A549 (cell line): ENCODE measurements at regions not wholly inside any gene's neighbourhood (a gene's known extent, or its start where the extent isn't known, plus 50 kb on each side); places are given as distances from the start of the nearest gene placed in this dataset.

Experiments used
- EP300 ChIP-seq, 2 experiments: fragments of >200 bp; sonication (Bioruptor Twin); formaldehyde crosslinking; IDR thresholded peaks; 2 replicates in 1 of 2; 3 replicates in 1 of 2; pipeline ENCODE4 v1.6.1; 2016 to 2017
- ZNF302 ChIP-seq: fragments of 250-450 bp; sonication (Bioruptor Pico); IDR thresholded peaks from 2 replicates; pipeline ENCODE4 v1.9.0; 2021; ENCODE audit warnings: inconsistent platforms, mild to moderate bottlenecking, moderate library complexity
- TF ChIP-seq, protein P1 (sequence below): fragments of 200-600 bp; sonication (generic); IDR thresholded peaks from 2 replicates; pipeline ENCODE4 v1.6.1; 2016; ENCODE audit warnings: antibody characterized with exemption, mild to moderate bottlenecking, moderate library complexity
- TF ChIP-seq, protein P2 (sequence below): fragments of >200 bp; sonication (Bioruptor Twin); formaldehyde crosslinking; IDR thresholded peaks from 3 replicates; pipeline ENCODE4 v1.5.1; 2016
- TF ChIP-seq, protein P3 (sequence below): fragments of 150-350 bp; IDR thresholded peaks from 2 replicates; pipeline ENCODE4 v1.6.1; 2014; ENCODE audit warnings: low read depth, mild to moderate bottlenecking, low read length

DNA sequence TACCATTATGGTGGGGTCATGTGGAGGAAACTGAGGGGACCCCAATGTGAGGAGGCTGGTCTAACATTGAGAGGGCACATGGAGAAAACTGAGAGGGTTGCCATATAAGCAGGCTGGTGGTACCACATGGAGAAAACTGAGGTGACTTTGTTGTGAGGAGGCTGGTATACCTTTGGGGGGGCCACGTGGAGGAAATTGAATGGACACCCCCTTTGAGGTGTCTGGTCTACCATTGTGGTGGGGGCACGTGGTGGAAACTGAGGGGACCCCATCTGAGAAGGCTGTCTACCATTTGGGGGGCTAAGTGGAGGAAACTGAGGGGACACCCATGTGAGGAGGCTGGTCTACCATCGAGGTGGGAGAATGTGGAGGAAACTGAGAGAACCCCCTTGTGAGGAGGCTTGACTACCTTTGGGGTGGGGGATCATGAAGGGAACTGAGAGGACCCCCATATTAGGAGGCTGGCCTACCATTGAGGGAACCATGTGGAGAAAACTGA, 163.8 kb downstream of the FBLN2 start:
- TF ChIP-seq, protein P1, sequence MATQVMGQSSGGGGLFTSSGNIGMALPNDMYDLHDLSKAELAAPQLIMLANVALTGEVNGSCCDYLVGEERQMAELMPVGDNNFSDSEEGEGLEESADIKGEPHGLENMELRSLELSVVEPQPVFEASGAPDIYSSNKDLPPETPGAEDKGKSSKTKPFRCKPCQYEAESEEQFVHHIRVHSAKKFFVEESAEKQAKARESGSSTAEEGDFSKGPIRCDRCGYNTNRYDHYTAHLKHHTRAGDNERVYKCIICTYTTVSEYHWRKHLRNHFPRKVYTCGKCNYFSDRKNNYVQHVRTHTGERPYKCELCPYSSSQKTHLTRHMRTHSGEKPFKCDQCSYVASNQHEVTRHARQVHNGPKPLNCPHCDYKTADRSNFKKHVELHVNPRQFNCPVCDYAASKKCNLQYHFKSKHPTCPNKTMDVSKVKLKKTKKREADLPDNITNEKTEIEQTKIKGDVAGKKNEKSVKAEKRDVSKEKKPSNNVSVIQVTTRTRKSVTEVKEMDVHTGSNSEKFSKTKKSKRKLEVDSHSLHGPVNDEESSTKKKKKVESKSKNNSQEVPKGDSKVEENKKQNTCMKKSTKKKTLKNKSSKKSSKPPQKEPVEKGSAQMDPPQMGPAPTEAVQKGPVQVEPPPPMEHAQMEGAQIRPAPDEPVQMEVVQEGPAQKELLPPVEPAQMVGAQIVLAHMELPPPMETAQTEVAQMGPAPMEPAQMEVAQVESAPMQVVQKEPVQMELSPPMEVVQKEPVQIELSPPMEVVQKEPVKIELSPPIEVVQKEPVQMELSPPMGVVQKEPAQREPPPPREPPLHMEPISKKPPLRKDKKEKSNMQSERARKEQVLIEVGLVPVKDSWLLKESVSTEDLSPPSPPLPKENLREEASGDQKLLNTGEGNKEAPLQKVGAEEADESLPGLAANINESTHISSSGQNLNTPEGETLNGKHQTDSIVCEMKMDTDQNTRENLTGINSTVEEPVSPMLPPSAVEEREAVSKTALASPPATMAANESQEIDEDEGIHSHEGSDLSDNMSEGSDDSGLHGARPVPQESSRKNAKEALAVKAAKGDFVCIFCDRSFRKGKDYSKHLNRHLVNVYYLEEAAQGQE = no peak
- TF ChIP-seq, protein P2, sequence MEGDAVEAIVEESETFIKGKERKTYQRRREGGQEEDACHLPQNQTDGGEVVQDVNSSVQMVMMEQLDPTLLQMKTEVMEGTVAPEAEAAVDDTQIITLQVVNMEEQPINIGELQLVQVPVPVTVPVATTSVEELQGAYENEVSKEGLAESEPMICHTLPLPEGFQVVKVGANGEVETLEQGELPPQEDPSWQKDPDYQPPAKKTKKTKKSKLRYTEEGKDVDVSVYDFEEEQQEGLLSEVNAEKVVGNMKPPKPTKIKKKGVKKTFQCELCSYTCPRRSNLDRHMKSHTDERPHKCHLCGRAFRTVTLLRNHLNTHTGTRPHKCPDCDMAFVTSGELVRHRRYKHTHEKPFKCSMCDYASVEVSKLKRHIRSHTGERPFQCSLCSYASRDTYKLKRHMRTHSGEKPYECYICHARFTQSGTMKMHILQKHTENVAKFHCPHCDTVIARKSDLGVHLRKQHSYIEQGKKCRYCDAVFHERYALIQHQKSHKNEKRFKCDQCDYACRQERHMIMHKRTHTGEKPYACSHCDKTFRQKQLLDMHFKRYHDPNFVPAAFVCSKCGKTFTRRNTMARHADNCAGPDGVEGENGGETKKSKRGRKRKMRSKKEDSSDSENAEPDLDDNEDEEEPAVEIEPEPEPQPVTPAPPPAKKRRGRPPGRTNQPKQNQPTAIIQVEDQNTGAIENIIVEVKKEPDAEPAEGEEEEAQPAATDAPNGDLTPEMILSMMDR = no peak
- TF ChIP-seq ZNF302 (no peak), EP300 (IDR thresholded peaks at IDR 0.05) (no peak)
- TF ChIP-seq, protein P3, sequence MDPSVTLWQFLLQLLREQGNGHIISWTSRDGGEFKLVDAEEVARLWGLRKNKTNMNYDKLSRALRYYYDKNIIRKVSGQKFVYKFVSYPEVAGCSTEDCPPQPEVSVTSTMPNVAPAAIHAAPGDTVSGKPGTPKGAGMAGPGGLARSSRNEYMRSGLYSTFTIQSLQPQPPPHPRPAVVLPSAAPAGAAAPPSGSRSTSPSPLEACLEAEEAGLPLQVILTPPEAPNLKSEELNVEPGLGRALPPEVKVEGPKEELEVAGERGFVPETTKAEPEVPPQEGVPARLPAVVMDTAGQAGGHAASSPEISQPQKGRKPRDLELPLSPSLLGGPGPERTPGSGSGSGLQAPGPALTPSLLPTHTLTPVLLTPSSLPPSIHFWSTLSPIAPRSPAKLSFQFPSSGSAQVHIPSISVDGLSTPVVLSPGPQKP = no peak
